Endothelial cell of umbilical vein (primary cell): ENCODE measurements at regions not wholly inside any gene's neighbourhood (a gene's known extent, or its start where the extent isn't known, plus 50 kb on each side); places are given as distances from the start of the nearest gene placed in this dataset.
"Not testable (repeated sequence)": the region's sequence is repeated elsewhere in the genome, so short reads cannot be mapped to it uniquely, and the experiment has no call there.

ENCODE experiments used
- BruUV-seq: library from RNA; stranded (reverse); fragments of 400-500 nt; replicated peaks from 2 replicates; lab custom pipeline; 2021; lab: Mats Ljungman, UMichigan
- CTCF ChIA-PET: fragments of 300-600, 350-600 bp; sonication (Branson Sonifier 250); formaldehyde crosslinking; loops from one replicate; lab custom pipeline; 2021; ENCODE audit warnings: antibody characterized with exemption, inconsistent platforms; lab: Charles Lee
- POLR2A ChIA-PET: fragments of 300-600, 350-600 bp; sonication (Branson Sonifier 250); formaldehyde crosslinking; loops from one replicate; lab custom pipeline; 2021; ENCODE audit warnings: antibody characterized with exemption, inconsistent platforms; lab: Charles Lee
- DNase-seq: peaks from one replicate; pipeline ENCODE4 v3.0.0-alpha.2; 2011; ENCODE audit warnings: low read depth, low spot score
- FAIRE-seq: peaks from 2 replicates; lab custom pipeline; 2011; peaks lifted over from hg19 to GRCh38; lab: Jason Lieb, UNC
- H2AFZ ChIP-seq: 2 replicates; pipeline ENCODE4 v1.6.0; 2012; ENCODE audit warnings: low read depth, low read length, control low read depth, inconsistent platforms
- H3K27ac ChIP-seq: 2 replicates; pipeline ENCODE4 v1.5.1; 2011; ENCODE audit warnings: low read depth, mild to moderate bottlenecking, control low read depth, low read length, moderate library complexity; ENCODE audit not compliant: insufficient read depth
- H3K27me3 ChIP-seq, 2 experiments: 2 replicates each; pipeline versions ENCODE4 v1.6.0 to v1.6.1; 2011; ENCODE audit warnings: low read length in 2 of 2, mixed read lengths in 1 of 2; ENCODE audit not compliant: control insufficient read depth in 2 of 2, insufficient read depth in 2 of 2
- H3K36me3 ChIP-seq, 2 experiments: 2 replicates in 1 of 2; 3 replicates in 1 of 2; pipeline ENCODE4 v1.5.1; 2011; ENCODE audit warnings: low read length in 2 of 2, mild to moderate bottlenecking in 1 of 2, moderate library complexity in 1 of 2; ENCODE audit not compliant: control insufficient read depth in 2 of 2, insufficient read depth in 2 of 2; ENCODE audit errors: extremely low read depth in 1 of 2
- H3K4me1 ChIP-seq: 3 replicates; pipeline ENCODE4 v1.5.1; 2011; ENCODE audit warnings: mild to moderate bottlenecking, low read length; ENCODE audit not compliant: control insufficient read depth, insufficient read depth; ENCODE audit errors: extremely low read depth
- H3K4me2 ChIP-seq: 2 replicates; pipeline ENCODE4 v1.6.1; 2011; ENCODE audit warnings: low read length, control low read depth, mixed read lengths; ENCODE audit not compliant: insufficient read depth
- H3K4me3 ChIP-seq, 3 experiments: fragments of 200-600 bp in 1 of 3; sonication (generic), shearing (Covaris generic) in 1 of 3; replicated peaks in 1 of 3; 2 replicates each; pipeline ENCODE4 v1.5.1; 2011 to 2016; ENCODE audit warnings: control low read depth in 3 of 3, low read length in 3 of 3, mild to moderate bottlenecking in 2 of 3, inconsistent platforms in 1 of 3, low read depth in 1 of 3, moderate library complexity in 1 of 3; ENCODE audit not compliant: insufficient read depth in 1 of 3
- H3K79me2 ChIP-seq: 2 replicates; pipeline ENCODE4 v1.6.0; 2012; ENCODE audit warnings: low read length, inconsistent platforms; ENCODE audit not compliant: control insufficient read depth, insufficient read depth
- H3K9ac ChIP-seq: replicated peaks from 2 replicates; pipeline ENCODE3; 2011; ENCODE audit warnings: low read length, control low read depth; ENCODE audit not compliant: insufficient read depth; ENCODE audit errors: extremely low read depth
- H3K9me1 ChIP-seq: replicated peaks from 3 replicates; pipeline ENCODE4 v1.6.0; 2011; ENCODE audit warnings: mild to moderate bottlenecking, low read length; ENCODE audit not compliant: control insufficient read depth, insufficient read depth; ENCODE audit errors: extremely low read depth
- H3K9me3 ChIP-seq: replicated peaks from 2 replicates; pipeline ENCODE4 v1.5.1; 2012; ENCODE audit warnings: low read length, inconsistent platforms; ENCODE audit not compliant: control insufficient read depth, insufficient read depth
- H4K20me1 ChIP-seq: replicated peaks from 2 replicates; pipeline ENCODE3; 2011; ENCODE audit warnings: mild to moderate bottlenecking, low read length; ENCODE audit not compliant: control insufficient read depth, insufficient read depth; ENCODE audit errors: extremely low read depth
- EZH2 ChIP-seq: IDR thresholded peaks from 2 replicates; pipeline ENCODE4 v1.6.1; 2012; ENCODE audit warnings: borderline replicate concordance, low read depth, mild to moderate bottlenecking, moderate library complexity, low read length, inconsistent platforms; ENCODE audit not compliant: severe bottlenecking
- FOS ChIP-seq: IDR thresholded peaks from 2 replicates; pipeline ENCODE4 v1.6.1; 2011; ENCODE audit warnings: mild to moderate bottlenecking, low read length, moderate library complexity, borderline replicate concordance; ENCODE audit not compliant: insufficient read depth
- GATA2 ChIP-seq: IDR thresholded peaks from 2 replicates; pipeline ENCODE4 v1.7.0; 2011; ENCODE audit warnings: low read depth, mild to moderate bottlenecking, moderate library complexity, mixed read lengths, low read length; ENCODE audit not compliant: insufficient read length, insufficient read depth
- JUN ChIP-seq: IDR thresholded peaks from 2 replicates; pipeline ENCODE4 v1.6.1; 2011; ENCODE audit warnings: borderline replicate concordance, low read depth; ENCODE audit not compliant: insufficient read length, insufficient read depth
- MYC ChIP-seq: IDR thresholded peaks from one replicate; pipeline ENCODE4 v1.6.1; 2011; ENCODE audit warnings: mild to moderate bottlenecking, low read depth, low read length
- POLR2A ChIP-seq: IDR thresholded peaks from 2 replicates; pipeline ENCODE4 v1.6.1; 2012; ENCODE audit warnings: low read depth, mild to moderate bottlenecking, control low read depth, low read length
- POLR2AphosphoS5 ChIP-seq: IDR thresholded peaks from 2 replicates; pipeline ENCODE4 v1.6.1; 2012; ENCODE audit warnings: low read depth, mild to moderate bottlenecking, control low read depth, low read length, moderate library complexity; ENCODE audit not compliant: insufficient read depth
- dilution Hi-C: fragments of 300-500 bp; cut with MboI; formaldehyde crosslinking; loops from one replicate; pipeline ENCODE4 v1.15.0; 2019; ENCODE audit warnings: low sequenced_read_pairs; ENCODE audit not compliant: extremely low pct_ligation_motif_present
- intact Hi-C: fragments of 100-400 bp; cut with micrococcal nuclease; formaldehyde crosslinking; loops from one replicate; pipeline ENCODE4 v1.10.0; 2022
- TF ChIP-seq, protein P1 (sequence below): IDR thresholded peaks from 2 replicates; pipeline ENCODE4 v1.6.1; 2011; ENCODE audit not compliant: insufficient read depth, insufficient read length
- TF ChIP-seq, protein P2 (sequence below), 2 donors: IDR thresholded peaks; 1 replicate in 1 of 2; 2 replicates in 1 of 2; pipeline ENCODE4 v1.5.1; 2011; ENCODE audit warnings: low read length in 2 of 2, mild to moderate bottlenecking in 2 of 2, moderate library complexity in 2 of 2, control low read depth in 1 of 2, inconsistent platforms in 1 of 2, low read depth in 1 of 2; ENCODE audit not compliant: insufficient read depth in 1 of 2; ENCODE audit errors: extremely low read depth in 1 of 2

DNA sequence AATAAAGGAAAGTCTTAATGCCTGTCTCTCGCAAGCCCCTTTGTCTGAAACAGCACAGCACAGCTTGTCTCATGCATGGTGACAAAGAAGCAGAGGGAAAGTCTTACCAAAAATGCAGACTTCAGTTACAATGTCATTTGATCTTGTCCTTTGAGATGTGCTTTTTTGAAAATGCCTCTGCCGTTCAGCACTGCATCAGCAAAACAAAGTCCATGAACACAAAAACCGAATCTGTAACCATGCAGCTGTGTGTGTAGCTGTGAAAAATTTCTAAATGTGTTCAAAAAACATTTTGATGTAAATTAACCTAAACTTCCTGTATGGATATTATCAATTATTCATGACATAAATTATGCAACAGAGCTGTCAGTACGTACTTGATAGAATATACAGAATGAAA lies 391.9 kb upstream of the FRG2C start:
- BruUV-seq, H3K4me2 ChIP-seq, DNase-seq, FAIRE-seq, dilution Hi-C loops, H3K9me1 ChIP-seq, H3K36me3 ChIP-seq, H3K4me3 ChIP-seq, H3K9ac ChIP-seq, CTCF ChIA-PET, H3K4me1 ChIP-seq, H2AFZ ChIP-seq, H3K27ac ChIP-seq, H3K9me3 ChIP-seq, H3K27me3 ChIP-seq, H4K20me1 ChIP-seq, intact Hi-C loops, POLR2A ChIA-PET, H3K79me2 ChIP-seq: not testable (repeated sequence)

DNA sequence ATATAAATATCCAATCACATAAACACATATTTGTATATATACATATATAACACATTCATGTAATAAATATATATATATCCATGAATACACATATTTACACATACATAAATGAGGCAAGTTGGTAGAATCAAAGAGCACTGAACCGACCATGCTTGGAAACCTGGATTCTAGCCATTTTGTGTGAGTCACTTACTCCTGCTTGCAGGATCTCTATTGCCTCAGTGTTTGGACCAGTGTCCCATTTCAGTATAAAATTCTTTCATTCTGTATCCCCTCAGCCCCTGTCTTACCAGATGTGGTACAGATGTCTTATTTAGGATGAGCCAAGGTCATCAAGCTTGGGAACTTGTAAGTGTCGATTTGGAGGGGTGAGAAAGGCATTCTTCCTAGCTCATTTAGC lies 391.4 kb upstream of the FRG2C start:
- FAIRE-seq (no peak), DNase-seq (no peak)
- CTCF ChIA-PET: no interaction called here
- no peaks in the 10 kb centered on the region for H3K27me3 ChIP-seq
- no peak overlapping the region for H3K27ac ChIP-seq
- H3K79me2 ChIP-seq: no peaks in the 10 kb centered on the region
- H3K4me1 ChIP-seq: no peaks in the 10 kb centered on the region
- no peaks in the 10 kb centered on the region for H3K36me3 ChIP-seq
- H3K9ac ChIP-seq: no peak overlapping the region
- H2AFZ ChIP-seq: no peak overlapping the region
- H3K4me3 ChIP-seq: no peak overlapping the region
- H4K20me1 ChIP-seq: no peaks in the 10 kb centered on the region
- BruUV-seq: no TSS peak
- no peak overlapping the region for H3K4me2 ChIP-seq
- POLR2A ChIA-PET: no interaction called here
- TF ChIP-seq GATA2 (no peak), JUN (no peak), EZH2 (no peak), FOS (no peak), POLR2A (no peak), MYC (no peak), POLR2AphosphoS5 (no peak)
- TF ChIP-seq, protein P1, sequence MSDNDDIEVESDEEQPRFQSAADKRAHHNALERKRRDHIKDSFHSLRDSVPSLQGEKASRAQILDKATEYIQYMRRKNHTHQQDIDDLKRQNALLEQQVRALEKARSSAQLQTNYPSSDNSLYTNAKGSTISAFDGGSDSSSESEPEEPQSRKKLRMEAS: no peak
- TF ChIP-seq, protein P2, sequence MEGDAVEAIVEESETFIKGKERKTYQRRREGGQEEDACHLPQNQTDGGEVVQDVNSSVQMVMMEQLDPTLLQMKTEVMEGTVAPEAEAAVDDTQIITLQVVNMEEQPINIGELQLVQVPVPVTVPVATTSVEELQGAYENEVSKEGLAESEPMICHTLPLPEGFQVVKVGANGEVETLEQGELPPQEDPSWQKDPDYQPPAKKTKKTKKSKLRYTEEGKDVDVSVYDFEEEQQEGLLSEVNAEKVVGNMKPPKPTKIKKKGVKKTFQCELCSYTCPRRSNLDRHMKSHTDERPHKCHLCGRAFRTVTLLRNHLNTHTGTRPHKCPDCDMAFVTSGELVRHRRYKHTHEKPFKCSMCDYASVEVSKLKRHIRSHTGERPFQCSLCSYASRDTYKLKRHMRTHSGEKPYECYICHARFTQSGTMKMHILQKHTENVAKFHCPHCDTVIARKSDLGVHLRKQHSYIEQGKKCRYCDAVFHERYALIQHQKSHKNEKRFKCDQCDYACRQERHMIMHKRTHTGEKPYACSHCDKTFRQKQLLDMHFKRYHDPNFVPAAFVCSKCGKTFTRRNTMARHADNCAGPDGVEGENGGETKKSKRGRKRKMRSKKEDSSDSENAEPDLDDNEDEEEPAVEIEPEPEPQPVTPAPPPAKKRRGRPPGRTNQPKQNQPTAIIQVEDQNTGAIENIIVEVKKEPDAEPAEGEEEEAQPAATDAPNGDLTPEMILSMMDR (IDR thresholded peaks at IDR 0.05; ENCODE audit: extremely low read depth in 1 of 2, insufficient read depth in 1 of 2, low read depth in 1 of 2, low read length in 2 of 2): no peak
- dilution Hi-C loops: no loop called here
- no peaks in the 10 kb centered on the region for H3K9me3 ChIP-seq
- intact Hi-C loops: no loop called here
- no peaks in the 10 kb centered on the region for H3K9me1 ChIP-seq

DNA sequence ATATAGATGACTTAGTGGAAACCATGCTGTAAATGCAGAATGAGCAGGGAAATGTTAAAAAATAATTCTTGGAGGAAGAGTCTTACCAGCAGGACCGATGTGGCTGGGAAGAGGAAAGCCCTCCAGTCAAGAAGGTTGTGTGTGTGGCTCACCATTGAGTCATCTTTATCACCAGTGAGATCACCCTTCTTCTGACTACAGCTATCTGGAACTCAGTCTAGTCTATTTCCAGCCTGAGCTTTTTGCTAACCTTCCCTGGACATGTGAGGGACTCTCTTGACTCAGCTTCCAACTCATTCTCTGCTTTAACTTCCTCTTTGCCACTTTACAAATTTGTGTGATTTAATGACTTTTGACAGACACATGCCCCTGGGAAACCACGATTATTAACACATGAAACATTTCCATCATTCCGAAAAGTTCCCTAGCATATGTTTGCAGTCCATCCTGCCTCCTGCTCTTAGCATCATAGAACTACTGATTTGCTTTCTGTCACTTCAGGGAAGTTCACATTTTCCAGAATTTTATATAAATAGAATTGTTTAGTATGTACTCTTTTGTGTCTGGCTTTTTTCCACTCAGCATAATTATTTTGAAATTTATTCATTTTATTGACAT lies 378.5 kb upstream of the FRG2C start:
- POLR2A ChIA-PET, H2AFZ ChIP-seq, H3K27me3 ChIP-seq, H4K20me1 ChIP-seq, dilution Hi-C loops, BruUV-seq, H3K9ac ChIP-seq, H3K4me3 ChIP-seq, H3K9me1 ChIP-seq, CTCF ChIA-PET, H3K79me2 ChIP-seq, H3K27ac ChIP-seq, H3K36me3 ChIP-seq, H3K4me1 ChIP-seq, H3K4me2 ChIP-seq, intact Hi-C loops, H3K9me3 ChIP-seq, DNase-seq, FAIRE-seq: not testable (repeated sequence)
